Ishikawa (cell line): ENCODE measurements at regions not wholly inside any gene's neighbourhood (a gene's known extent, or its start where the extent isn't known, plus 50 kb on each side); places are given as distances from the start of the nearest gene placed in this dataset.

Experiments
- CEBPB ChIP-seq: IDR thresholded peaks from 2 replicates; pipeline ENCODE4 v1.6.1; 2012
- CREB1 ChIP-seq: IDR thresholded peaks from 2 replicates; pipeline ENCODE4 v1.6.1; 2012; ENCODE audit warnings: low read depth
- EGR1 ChIP-seq: IDR thresholded peaks from 2 replicates; pipeline ENCODE4 v1.6.1; 2012
- EP300 ChIP-seq: IDR thresholded peaks from 2 replicates; pipeline ENCODE4 v1.6.1; 2012; ENCODE audit warnings: borderline replicate concordance
- FOXM1 ChIP-seq: IDR thresholded peaks from 2 replicates; pipeline ENCODE4 v1.6.1; 2012; ENCODE audit warnings: low read depth, borderline replicate concordance
- NFIC ChIP-seq: IDR thresholded peaks from 2 replicates; pipeline ENCODE4 v1.6.1; 2012
- RAD21 ChIP-seq: IDR thresholded peaks from 2 replicates; pipeline ENCODE4 v1.6.1; 2012; ENCODE audit warnings: low read depth
- TAF1 ChIP-seq: IDR thresholded peaks from 2 replicates; pipeline ENCODE4 v1.6.1; 2012; ENCODE audit warnings: low read depth, mild to moderate bottlenecking
- TCF12 ChIP-seq: IDR thresholded peaks from 2 replicates; pipeline ENCODE4 v1.6.1; 2012; ENCODE audit warnings: low read depth
- TEAD4 ChIP-seq: IDR thresholded peaks from 2 replicates; pipeline ENCODE4 v1.6.1; 2012
- YY1 ChIP-seq: IDR thresholded peaks from 2 replicates; pipeline ENCODE4 v1.6.1; 2012; ENCODE audit warnings: low read depth
- ZBTB7A ChIP-seq: IDR thresholded peaks from 2 replicates; pipeline ENCODE4 v1.6.1; 2012; ENCODE audit warnings: low read depth
- TF ChIP-seq, protein P1 (sequence below): IDR thresholded peaks from 2 replicates; pipeline ENCODE4 v1.6.1; 2012
- TF ChIP-seq, protein P2 (sequence below): IDR thresholded peaks from 2 replicates; pipeline ENCODE4 v1.6.1; 2012
- TF ChIP-seq, protein P3 (sequence below): IDR thresholded peaks from 2 replicates; pipeline ENCODE4 v1.6.1; 2012; ENCODE audit warnings: low read depth, mild to moderate bottlenecking

DNA sequence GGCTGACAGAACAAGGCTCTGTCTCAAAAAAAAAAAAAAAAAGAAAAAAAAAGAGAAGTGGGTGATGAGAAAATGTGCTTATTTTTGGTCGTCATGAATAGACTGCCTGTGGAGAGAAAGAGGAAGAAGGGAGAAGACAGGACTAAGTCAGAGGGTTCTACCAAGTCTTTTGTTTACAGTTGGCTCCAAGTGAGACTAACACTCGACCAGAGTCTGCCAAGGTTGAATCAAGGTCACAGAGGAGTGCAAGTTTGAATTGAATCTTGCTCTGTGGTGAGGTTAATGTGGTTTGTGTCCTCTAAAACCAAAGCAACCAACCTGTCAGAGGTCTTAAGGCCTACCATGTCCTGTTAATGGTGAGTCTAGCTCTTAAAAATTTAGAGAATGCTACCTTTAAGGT, 334.1 kb upstream of the GRM7 start:
- TF ChIP-seq TEAD4 (no peak), RAD21 (no peak)

DNA sequence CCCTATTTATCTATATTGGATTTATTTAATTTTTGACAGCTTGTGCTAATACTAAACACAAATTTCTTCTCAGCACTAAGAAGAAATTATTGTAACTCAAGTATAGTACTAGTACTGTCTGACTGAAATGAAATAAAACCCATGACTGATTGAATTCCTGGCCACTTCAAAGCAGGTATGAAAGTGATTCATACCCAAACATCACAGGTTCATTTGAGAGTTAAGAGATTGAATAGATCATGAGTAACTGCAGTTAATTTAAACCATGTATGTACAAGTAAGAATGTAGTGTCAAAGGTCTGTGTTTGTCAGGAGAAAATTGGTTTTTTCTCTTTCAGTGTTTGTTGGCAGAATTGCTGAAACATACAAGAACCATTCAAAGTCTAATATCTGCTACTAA, 332.0 kb upstream of the GRM7 start:
- TF ChIP-seq RAD21 (no peak), FOXM1 (no peak), CREB1 (no peak)
- TF ChIP-seq, protein P1, sequence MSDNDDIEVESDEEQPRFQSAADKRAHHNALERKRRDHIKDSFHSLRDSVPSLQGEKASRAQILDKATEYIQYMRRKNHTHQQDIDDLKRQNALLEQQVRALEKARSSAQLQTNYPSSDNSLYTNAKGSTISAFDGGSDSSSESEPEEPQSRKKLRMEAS, result no peak

DNA sequence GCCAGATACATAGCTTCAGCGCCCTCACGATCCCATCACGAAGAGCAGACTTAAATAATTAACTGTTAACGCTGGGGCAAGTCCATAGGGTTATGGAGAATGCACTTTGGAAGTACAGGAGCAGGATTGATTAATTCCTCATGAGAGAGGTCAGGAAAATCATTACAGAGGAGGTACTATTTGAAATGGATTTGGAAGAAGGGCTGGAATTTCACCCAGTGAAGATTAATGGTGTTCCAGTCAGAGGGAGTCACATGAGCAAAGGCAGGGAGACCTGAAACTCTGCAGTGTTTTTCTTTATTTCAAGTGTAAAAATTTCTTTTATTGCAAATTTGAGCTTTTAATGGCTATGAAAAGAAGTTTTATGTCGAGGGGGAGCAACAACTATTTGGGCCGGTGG, 329.8 kb upstream of the GRM7 start:
- TF ChIP-seq TAF1 (no peak), CEBPB (no peak), TEAD4 (no peak), EP300 (no peak), FOXM1 (no peak), NFIC (no peak), EGR1 (no peak), TCF12 (no peak), CREB1 (no peak), YY1 (no peak), ZBTB7A (no peak), RAD21 (no peak)
- TF ChIP-seq, protein P1, result no peak
- TF ChIP-seq, protein P2, sequence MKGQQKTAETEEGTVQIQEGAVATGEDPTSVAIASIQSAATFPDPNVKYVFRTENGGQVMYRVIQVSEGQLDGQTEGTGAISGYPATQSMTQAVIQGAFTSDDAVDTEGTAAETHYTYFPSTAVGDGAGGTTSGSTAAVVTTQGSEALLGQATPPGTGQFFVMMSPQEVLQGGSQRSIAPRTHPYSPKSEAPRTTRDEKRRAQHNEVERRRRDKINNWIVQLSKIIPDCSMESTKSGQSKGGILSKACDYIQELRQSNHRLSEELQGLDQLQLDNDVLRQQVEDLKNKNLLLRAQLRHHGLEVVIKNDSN, result no peak
- TF ChIP-seq, protein P3, sequence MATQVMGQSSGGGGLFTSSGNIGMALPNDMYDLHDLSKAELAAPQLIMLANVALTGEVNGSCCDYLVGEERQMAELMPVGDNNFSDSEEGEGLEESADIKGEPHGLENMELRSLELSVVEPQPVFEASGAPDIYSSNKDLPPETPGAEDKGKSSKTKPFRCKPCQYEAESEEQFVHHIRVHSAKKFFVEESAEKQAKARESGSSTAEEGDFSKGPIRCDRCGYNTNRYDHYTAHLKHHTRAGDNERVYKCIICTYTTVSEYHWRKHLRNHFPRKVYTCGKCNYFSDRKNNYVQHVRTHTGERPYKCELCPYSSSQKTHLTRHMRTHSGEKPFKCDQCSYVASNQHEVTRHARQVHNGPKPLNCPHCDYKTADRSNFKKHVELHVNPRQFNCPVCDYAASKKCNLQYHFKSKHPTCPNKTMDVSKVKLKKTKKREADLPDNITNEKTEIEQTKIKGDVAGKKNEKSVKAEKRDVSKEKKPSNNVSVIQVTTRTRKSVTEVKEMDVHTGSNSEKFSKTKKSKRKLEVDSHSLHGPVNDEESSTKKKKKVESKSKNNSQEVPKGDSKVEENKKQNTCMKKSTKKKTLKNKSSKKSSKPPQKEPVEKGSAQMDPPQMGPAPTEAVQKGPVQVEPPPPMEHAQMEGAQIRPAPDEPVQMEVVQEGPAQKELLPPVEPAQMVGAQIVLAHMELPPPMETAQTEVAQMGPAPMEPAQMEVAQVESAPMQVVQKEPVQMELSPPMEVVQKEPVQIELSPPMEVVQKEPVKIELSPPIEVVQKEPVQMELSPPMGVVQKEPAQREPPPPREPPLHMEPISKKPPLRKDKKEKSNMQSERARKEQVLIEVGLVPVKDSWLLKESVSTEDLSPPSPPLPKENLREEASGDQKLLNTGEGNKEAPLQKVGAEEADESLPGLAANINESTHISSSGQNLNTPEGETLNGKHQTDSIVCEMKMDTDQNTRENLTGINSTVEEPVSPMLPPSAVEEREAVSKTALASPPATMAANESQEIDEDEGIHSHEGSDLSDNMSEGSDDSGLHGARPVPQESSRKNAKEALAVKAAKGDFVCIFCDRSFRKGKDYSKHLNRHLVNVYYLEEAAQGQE, result no peak

DNA sequence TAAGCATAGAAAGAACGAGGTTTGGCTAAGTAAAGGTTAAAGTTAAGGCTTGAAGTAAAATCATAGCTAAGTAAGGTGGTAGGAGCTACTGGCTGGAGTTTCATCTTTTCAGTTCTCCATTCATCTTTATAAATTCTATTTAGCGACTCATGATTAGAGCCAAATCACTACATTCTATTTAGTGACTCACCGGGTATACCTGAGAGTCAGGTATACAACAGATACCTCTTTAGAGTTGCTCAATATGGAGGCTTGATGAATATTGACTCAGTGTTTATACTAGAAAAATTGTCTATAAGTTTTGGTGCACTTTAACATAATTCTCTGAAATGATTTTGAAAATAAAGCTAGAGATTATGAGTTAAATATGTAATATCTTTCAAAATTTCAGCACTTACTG, 328.8 kb upstream of the GRM7 start:
- TF ChIP-seq, protein P1, result no peak
- no peak for TF ChIP-seq ZBTB7A

DNA sequence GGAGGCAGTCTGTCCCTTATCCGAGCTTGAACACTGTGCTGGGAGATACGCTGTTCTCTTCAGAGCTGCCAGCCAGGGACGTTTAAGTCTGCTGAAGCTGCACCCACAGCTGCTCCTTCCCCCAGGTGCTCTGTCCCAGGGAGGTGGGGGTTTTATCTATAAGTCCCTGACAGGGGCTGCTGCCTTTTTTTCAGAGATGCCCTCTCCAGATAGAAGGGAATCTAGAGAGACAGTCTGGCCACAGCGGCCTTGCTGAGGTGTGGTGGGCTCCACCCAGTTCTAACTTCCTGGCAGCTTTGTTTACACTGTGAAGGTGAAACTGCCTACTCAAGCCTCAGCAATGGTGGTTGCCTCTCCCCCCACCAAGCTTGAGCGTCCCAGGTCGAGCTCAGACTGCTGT, 319.9 kb upstream of the GRM7 start:
- no peak for TF ChIP-seq EP300
- TF ChIP-seq CREB1, result no peak
- TF ChIP-seq TEAD4, result no peak
- TF ChIP-seq EGR1, result no peak
- no peak for TF ChIP-seq ZBTB7A
- TF ChIP-seq YY1, result no peak
- TF ChIP-seq, protein P3, result no peak

DNA sequence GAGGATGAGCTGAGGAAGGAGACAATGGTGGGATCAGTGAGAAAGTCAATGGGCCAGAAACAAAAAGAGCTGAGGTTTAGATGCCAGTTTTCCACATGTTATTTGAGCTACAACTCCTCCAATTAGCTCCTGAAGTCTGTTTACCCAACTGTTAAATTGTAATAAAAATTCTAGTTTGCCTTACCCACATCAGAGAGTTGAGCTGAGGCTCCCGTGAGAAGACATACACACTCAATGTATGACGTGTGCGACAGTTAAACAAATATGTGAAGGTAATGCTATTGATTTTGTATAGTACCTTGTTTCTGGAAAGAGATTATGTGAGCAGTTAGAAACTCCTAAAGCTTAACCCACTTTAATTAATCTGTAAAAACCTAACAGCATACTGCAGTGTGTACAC, 318.1 kb upstream of the GRM7 start:
- TF ChIP-seq NFIC (no peak), TCF12 (no peak), RAD21 (no peak), FOXM1 (no peak), EGR1 (no peak), TEAD4 (no peak), CREB1 (no peak), ZBTB7A (no peak), EP300 (no peak)
- TF ChIP-seq, protein P1, result no peak
- TF ChIP-seq, protein P3, result no peak
